ENCODE measurements at regions not wholly inside any gene's neighbourhood (a gene's known extent, or its start where the extent isn't known, plus 50 kb on each side); places are given as distances from the start of the nearest gene placed in this dataset.
A peak's percentile ranks its signal among the peaks of the same experiment; 100 is the strongest.
"Not testable (repeated sequence)": the region's sequence is repeated elsewhere in the genome, so short reads cannot be mapped to it uniquely, and the experiment has no call there.

DNA sequence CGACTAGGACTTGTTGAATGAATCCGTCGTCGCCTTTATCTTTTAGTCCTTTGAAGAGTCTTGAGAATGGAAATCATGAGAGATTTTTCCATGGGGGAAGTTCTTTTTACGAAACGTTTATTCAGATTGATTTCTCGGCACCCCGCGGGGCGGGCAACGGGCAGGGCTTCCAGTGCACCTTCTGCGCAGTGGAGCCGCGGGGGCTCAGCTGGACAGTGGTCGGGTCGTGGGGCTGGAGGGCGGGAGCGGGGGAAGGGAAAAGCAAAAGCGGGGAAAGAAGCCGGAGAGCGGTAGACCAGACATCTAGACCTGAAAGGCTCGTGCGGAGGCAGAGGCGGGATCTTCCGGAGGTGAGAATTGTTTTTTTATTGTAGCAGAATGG is 103.0 kb downstream of the NBPF11 start:
- not testable (repeated sequence) for H3K4me1 ChIP-seq (ENCODE audit: control insufficient read depth, insufficient read depth, low read length); H3K9me3 ChIP-seq (ENCODE audit: control insufficient read depth, low read depth, low read length); H3K36me3 ChIP-seq (ENCODE audit: control insufficient read depth, insufficient read depth, low read length); H3K27ac ChIP-seq (ENCODE audit: low read length); H3K27me3 ChIP-seq (ENCODE audit: control insufficient read depth, insufficient read depth, low read length); DNase-seq
- peak overlapping the region; percentile 26 for H3K4me3 ChIP-seq (ENCODE audit: low read length)
- WGBS (ENCODE audit: insufficient coverage, low lambda C conversion rate) = no CpG with 5 or more reads among the region's 25 CpGs

DNA sequence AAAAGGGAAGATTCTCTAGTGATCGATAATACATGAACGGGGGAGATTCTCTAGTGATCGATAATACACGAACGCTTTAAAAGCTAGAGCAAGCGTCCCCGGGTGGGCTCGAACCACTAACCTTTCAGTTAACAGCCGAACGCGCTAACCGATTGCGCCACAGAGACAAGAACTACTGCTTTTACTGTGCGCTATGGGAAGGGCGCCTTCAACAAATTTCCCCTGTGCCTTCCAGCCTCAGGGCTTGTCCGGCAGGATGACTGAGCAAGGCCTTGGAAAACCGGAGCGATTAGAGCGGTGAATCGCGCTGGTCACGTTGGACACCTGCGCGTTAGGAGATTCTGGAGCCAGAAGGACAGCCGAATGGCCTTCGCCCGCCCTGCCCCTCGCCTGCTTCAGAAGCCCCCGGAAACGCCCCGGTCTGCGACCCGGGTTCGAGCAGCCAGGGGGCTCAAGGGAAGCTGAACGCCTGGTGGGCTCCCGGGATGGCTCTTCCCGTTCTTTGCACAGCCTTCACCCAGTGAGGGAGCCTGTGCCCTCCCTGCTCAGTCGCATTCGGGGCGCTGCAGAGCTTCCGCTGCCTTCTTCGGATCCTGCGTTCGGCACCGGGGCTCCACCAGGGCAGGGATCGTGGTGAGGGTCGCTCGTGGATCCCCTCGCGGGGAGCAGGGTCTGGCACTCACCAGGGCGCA is 103.5 kb downstream of the NBPF11 start:
- not testable (repeated sequence) for H3K4me1 ChIP-seq (ENCODE audit: control insufficient read depth, insufficient read depth, low read length); H3K36me3 ChIP-seq (ENCODE audit: control insufficient read depth, insufficient read depth, low read length); H3K27ac ChIP-seq (ENCODE audit: low read length); H3K27me3 ChIP-seq (ENCODE audit: control insufficient read depth, insufficient read depth, low read length); DNase-seq; H3K9me3 ChIP-seq (ENCODE audit: control insufficient read depth, low read depth, low read length)
- peak overlapping the region; percentile 26 for H3K4me3 ChIP-seq (ENCODE audit: low read length)
- WGBS (ENCODE audit: insufficient coverage, low lambda C conversion rate) = no CpG with 5 or more reads among the region's 51 CpGs

DNA sequence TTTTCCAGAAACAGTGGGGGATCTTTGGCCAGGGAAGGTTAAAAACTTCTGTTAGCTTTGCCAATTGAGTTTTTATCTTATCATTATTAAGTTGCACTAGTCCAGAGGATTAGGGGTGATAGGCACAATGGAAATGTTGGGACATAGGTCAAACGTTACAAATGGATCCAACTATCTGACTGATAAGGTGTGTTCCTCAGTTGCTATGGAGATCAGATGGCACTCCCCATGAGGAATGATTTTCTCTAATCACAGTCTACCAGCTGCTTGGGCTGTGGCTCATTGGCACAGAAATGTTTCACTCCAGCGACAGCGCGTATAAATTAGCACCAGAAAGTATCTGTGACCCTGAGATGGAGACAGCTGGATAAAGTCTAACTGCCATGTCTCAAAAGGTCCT is 106.2 kb downstream of the NBPF11 start:
- H3K27me3 ChIP-seq (ENCODE audit: control insufficient read depth, insufficient read depth, low read length); H3K36me3 ChIP-seq (ENCODE audit: control insufficient read depth, insufficient read depth, low read length); H3K4me3 ChIP-seq (ENCODE audit: low read length); H3K4me1 ChIP-seq (ENCODE audit: control insufficient read depth, insufficient read depth, low read length); H3K9me3 ChIP-seq (ENCODE audit: control insufficient read depth, low read depth, low read length); H3K27ac ChIP-seq (ENCODE audit: low read length): not testable (repeated sequence)
- WGBS (ENCODE audit: insufficient coverage, low lambda C conversion rate) = no CpG with 5 or more reads among the region's 4 CpGs
- peak in 1 of 2 donors; percentile 36 for DNase-seq

DNA sequence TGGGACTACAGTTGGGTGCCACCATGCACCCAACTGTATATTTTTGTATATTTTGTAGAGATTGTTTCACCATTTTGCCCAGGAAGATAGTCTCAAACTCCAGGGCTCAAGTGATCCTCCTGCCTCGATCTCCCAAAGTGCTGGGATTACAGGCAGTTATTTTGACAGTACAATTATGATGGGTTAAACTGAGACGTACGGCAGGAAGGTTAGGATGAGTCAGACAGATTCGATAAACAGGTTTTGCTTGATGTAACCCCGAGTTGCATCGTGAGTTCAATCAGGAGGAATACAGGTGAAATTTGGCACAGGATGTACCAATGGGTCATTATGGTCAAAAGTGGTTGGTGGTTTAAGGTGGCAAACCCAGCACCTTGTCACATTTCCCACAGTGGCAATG is 107.6 kb downstream of the NBPF11 start:
- H3K27me3 ChIP-seq (ENCODE audit: control insufficient read depth, insufficient read depth, low read length); H3K4me1 ChIP-seq (ENCODE audit: control insufficient read depth, insufficient read depth, low read length); H3K36me3 ChIP-seq (ENCODE audit: control insufficient read depth, insufficient read depth, low read length); DNase-seq; H3K4me3 ChIP-seq (ENCODE audit: low read length); H3K9me3 ChIP-seq (ENCODE audit: control insufficient read depth, low read depth, low read length); H3K27ac ChIP-seq (ENCODE audit: low read length): not testable (repeated sequence)
- WGBS (ENCODE audit: insufficient coverage, low lambda C conversion rate) = no CpG with 5 or more reads among the region's 6 CpGs
